Hematopoietic multipotent progenitor cell treated with erythropoietin and hydrocortisone succinate and interleukin-3 and kit ligand, for 15 days (in vitro differentiated cells): ENCODE measurements at regions not wholly inside any gene's neighbourhood (a gene's known extent, or its start where the extent isn't known, plus 50 kb on each side); places are given as distances from the start of the nearest gene placed in this dataset.

Experiments
- DNase-seq: peaks from one replicate; pipeline ENCODE4 v3.0.0-alpha.2; 2015; ENCODE audit warnings: low spot score

DNA sequence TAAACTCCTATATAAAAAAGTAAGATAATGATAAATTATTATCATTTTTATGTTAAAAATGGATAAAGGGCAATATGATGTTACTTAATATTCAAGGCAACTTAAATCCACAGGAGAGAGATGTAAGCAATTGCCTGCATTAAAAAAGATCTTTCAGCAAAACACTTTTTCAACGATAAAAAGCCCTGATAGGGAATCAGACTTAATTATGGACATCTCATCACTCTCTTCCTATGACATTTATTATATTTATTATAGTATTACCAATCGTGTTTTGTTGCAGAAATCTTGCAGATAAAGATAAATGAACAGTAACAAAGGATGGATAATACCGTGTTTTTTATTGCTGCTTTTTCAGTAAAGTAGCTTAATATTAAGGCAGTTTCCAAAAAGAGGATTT lies 178.5 kb downstream of the SH2D1A start:
- DNase-seq = no peak

DNA sequence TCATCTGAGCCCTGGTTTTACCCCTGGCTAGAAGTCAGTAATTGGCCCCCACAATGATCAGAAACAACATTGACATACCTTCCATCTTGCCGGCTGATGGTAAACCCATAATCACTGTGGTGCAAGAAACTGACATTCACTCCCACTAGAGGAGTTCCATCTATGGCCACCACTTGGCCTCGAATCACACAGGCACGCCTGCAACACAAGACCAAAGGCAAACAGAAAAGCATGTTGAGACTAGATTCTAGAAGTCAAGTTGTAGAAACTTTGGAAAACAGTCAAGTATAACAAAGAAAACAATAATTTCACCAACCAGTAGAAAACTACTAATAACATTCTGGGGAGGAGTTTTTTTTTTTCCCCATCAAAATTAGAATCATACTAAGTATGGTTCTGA lies 183.4 kb downstream of the SH2D1A start:
- no peak for DNase-seq

DNA sequence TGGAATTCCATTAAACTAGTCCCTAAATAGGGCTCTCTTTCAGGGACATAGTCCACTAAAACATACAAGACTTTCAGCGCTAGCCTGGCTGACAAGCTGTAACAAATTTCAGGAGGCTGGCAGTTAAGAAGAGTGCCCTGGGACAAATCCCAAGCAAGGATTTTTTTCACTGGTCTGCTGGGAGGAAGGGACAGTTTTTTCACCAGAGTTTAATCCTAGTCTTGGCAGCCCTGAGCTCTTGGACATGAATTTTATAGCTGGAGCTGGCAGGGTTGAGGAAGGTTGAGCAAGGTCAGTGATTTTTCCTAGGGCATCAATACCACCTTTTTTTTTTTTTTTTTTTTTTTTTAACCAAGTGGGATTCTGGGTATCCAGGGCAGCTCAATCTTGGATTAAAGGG lies 184.4 kb downstream of the SH2D1A start:
- no peak for DNase-seq

DNA sequence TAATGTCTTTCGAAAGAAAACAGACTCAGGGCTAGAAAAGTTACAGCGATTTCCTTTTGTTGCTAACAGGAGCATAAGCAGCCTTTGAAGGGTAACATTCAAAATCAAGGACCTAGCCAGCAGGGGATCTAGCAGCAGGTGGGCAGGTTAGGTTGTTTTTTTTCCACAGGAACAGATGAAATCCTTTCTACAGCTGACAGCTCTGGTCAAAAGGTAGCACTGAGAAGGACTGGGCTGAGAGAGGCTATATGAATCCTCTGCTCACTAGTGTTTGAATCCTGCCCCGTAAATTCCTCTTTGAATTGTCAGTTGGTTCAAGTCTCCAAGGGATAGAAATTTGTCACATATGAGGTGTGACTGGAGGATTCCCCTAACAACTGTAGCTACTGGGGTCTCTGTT lies 188.2 kb downstream of the SH2D1A start:
- DNase-seq = no peak

DNA sequence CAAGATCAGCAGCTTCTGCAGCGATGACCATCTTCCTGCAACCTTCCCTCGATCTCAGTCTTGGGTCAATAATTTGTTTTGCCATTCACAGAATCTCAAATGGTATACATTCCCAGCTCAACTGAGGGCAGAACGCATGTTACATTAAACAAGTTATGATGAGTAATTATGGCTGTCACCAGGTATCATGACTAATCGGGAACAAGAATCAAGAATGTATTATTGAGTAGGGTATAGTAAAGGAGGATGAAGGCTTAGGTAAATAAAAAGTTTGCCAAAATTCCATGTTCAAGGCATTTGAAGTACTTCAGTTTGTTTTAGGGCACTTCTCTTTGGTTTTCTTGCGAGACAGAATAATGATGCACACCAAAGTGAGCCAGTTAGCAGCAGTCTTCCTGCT lies 194.1 kb downstream of the SH2D1A start:
- no peak for DNase-seq

DNA sequence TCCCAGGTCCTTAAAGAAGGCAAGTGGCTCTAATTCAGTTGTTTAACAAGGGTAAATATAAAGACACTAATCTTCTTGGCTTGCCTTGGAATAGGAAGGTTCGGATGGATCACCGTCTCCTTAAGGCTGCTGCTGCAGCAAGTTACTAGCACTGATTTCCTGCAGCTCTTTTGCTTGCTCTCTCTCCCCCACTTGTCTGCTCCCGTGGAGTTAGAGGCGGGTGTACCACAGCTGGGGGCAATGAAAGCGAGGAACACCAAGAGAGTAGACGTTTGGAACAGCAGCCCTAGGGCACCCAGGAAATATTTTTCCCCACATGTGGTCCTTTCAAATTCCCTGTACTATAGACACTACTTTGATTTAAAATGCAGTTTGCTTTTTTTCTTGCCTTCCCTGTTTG lies 202.2 kb downstream of the SH2D1A start:
- DNase-seq = no peak

DNA sequence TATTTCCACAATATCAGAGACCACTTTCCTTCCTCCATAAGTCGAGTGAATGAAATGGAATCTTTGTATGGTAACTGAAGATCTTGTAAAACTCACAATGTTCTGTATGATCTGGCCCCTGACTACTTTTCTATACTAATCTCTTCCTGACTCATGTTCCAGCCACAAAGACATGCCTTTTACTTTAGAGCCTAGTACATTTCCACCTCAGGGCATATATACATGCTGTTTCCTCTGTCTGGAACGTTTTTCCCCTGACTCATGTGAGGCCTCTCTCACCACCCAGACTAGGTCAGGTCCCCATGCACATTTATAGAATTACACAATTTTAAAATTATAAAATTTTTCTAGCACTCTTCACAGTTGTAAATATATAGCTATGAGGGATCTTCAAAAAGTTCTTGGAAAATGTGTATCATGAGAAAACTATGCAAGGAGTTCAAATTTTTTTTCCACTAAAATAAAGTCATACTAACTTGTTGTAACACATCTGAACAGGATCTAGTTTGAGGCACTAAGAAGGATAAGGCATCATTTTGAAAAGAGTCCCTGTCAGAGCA lies 208.8 kb downstream of the SH2D1A start:
- no peak for DNase-seq

DNA sequence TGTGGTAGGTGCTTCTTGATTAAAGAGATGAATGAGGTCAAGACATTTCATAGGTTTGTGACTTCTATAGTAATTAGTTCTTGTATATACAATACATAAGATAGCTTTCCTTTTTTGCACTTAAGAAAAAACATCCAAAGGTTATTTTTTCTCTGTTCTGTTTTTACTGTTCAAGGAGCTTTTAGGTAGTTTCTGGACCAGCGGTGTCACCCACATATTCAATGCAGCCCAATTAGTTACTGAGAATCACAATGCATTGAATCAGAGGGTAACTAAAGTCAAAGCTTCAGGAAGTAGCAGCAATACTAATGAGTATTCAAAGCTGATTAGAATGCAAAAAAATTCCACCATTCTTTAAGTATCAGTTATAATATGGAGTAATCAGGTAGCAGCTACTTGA lies 211.6 kb downstream of the SH2D1A start:
- no peak for DNase-seq

DNA sequence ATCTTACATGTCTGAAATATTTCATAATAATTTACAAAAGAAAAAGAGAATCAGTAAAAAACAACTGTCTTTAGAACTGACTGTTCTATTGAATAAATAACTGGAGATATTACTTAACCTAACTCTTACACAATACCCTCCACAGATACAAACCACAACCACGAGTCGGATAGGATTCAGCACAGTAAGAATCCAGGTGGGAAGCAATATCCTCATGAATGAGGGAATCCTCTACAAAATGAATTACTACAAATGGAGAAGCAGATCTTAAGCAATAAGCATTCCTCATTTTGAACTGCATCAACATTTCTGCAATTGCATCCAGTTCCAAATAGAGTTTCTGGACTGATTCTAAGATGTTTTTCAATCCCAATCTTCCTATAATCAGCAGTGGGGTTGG lies 227.1 kb downstream of the SH2D1A start:
- DNase-seq = no peak

DNA sequence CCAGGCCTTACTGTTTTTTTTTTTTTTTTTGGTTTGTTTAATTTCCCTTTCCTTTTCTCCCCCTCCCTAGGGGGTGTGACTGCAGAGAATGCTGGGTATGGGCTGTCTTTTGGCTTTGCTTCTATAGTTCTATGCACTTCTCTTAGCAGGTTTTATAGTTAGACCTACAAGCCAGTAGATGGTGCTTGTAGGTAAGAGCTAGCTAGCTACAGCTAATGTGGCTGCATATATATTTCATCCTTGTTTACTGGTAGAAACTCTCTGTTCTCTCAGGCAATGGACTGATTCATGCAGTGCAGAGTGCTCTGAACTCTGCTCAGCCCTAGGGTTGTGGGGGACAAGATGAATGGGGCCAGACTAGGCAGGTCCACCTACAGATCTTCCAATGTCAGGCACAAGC lies 246.4 kb downstream of the SH2D1A start:
- no peak for DNase-seq

DNA sequence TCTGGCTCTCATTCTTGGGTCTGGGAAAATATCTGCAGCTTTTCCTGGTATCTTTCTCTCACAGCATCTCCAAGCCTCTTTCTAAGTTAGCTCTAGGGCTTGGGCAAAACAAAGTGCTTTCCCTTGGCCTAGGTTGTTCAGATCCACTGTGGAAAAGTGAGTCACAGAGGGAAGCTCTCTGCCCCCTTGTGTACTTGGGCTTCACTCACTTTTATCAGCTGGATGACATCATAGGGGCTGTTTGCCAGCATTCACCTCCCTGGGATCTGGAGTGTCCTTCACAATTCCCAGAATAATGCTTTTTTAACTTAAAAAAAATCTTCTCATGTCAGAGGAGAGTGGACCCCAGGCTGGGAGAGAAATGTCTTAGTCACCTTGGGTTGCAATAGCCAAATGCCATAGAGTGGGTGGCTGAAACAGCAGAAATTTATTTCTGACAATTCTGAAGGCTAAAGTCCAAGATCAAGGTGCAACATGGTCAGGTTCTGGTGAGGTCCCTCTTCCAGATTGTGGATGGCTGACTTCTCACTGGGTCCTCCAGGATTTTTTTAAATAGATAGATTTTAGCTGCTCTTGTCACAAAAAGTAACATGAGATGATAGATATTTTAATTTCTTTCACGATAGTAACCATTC lies 247.8 kb downstream of the SH2D1A start:
- no peak for DNase-seq

DNA sequence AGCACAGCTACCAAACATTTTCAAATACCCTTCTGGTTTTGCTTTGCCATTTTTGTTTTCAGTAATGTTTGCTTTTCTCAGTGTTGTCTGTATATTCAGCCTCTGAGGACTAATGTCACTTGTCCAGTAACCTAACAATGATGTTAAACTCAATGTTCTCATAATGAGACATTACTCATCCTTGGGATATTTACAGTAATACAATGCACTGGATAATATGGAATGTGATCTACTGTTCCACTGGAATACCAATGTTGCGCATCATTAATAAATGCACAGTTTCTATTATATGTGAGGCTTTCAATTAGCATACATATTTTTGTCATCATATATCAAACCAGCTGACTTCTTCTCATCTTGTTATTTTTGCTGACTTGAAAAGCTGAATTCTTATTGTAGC lies 259.1 kb downstream of the SH2D1A start:
- DNase-seq = no peak

DNA sequence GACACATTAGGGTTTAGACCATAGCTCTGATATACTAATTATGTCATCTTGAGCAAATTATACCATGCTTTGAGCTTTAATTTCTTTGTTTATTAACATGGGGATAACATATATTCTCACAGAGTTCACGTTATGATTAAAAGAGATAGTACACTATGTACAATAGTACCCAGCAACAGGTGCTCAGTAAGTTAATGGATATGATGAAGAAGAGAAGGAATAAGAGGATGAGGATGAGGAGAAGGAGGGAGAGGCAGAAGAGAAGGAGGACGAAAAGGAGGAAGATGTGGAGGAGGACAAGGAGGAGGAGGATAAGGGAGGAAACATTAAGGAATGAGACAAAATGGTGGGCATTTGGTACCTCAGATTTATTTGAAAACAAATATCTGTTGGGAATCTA lies 260.4 kb downstream of the SH2D1A start:
- no peak for DNase-seq

DNA sequence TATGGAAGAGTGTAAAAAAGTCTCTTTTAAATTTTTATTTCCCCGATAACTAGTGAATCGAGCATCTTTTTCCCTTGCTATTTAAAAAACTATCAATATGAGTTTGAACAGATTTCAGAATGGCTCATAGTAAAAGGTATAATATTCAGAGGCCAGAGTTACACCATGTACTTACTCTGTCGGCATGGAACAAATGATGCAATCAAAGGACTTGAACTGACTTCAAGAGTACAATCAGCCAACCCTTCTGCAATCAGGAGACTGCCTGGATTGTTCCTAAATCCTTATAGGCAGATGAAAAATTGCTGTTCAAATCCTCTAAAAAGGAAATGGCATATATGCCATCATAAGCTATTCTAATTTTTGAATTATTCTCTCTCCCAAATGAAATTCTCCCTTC lies 273.3 kb downstream of the SH2D1A start:
- no peak for DNase-seq

DNA sequence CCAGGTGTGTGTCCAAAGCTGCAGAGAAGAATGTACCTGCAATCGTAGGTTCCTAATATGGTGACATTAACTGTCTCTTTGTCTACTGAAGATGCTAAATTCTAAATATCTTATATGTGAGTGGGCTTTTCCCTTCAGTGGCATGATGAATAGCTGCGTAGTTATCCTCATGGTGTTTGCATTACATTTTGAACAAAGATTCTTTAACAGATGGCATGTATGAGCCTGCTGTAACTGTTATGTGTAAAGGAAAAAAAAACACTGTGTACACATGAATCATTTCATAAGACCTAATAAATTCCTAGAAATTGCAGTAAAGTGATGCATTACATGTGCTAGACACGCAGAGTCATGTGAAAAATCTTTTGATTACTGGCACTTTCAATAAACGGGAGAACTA lies 288.0 kb downstream of the SH2D1A start:
- no peak for DNase-seq

DNA sequence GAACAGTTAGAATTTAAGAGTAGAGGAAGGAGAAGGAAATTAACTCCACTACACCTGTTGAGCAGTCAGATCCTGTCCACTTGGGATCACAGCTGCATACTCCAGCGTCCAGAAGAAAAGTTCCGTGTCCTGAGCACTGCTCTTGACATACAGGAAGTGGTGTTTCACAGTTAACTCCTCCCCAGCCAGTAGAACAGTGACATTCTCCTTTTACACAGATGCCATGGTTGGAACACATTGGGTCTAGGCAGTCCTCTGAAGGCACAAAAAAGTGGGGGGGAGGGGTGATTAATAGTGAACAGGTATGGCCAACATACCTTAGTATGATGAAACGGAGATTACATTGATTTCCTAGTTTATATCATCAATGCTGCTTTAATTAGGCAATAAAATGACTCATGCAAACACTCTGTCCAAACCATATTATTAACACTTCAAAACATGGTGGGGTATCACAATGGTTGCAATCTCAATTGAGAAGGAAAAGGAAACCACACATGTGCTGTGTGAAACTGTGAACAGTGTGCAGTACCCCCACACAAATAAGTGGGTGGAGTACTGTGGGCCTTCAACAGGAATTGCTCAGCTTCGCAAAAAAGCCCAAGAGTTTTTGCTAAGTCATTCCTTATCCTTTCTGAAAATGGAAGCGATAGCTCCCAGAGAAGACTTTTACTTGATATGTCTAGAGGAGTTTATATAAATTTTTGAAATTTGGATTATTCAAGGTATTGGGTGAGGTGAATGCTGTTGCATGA lies 295.6 kb downstream of the SH2D1A start:
- DNase-seq = no peak

DNA sequence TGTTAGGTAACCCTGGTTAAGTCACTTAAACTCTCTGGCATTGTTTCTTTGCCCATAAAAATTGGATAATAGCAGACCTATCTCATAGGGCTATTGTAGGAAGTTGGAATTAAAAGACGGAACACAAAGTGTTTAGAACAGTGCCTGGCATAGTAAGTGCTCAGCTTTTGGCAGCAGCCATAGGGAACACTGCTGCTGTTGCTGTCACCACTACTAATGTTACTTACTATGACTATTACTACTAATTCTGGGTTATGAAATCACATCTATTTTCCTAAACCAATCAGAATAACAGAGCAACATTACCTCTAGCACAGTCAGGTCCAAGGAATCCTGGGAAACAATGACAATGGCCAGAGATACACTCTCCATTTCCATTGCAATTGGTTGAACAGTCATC lies 300.0 kb downstream of the SH2D1A start:
- DNase-seq = no peak

DNA sequence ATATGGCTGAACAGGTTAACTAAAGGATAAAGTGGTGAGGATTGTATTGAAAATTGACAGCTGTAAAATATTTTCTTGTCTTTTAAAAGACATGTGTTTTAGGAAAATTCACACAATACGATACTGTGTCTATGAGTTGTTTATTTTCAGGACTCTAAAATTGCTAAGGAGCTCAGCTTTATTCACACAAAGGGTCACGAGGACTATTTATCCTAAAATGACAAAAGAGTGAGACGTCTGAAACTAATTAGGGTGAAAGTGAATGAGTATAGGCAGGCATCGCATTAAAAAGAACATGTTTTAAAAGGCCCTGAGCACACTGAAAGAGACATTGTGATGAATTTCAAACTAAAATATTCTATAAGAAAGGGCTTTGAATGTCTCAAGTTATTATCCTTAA lies 304.7 kb downstream of the SH2D1A start:
- DNase-seq = no peak

DNA sequence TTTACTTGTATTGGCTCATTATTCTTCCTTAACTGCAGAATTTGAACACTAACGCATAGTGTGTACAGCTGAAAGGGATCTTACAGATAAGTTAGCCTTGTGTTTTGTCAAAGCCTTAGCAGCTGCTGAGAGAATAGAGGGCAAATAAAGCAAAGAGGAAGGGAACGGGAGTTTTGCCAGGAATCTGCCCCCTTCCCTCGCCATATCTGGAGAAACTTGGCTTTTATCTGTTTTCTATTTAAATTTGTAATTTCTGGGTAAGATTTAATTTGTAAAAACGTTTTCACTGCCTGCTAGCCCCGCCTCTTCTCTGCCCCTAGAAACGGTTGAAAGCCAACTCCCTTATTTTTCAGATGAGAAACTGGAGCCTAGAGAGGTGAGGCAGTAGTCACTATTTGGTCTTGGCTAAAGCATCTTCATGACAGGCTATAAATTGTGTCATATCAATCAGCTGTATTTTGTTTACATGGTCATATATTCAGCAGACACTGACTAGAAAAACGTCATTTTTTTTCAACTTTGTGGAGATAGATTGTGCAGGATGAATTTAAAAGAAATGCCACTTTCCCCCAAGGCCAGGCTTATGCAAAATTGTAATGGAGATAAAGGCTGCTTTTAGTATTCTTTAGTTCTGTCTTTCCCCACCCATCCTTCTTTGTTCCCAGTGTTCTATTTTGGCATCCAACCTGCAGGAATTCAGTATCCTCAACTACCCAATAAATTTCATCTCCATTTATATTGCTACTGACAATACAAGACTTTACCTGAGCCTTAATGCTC lies 319.4 kb downstream of the SH2D1A start:
- no peak for DNase-seq

DNA sequence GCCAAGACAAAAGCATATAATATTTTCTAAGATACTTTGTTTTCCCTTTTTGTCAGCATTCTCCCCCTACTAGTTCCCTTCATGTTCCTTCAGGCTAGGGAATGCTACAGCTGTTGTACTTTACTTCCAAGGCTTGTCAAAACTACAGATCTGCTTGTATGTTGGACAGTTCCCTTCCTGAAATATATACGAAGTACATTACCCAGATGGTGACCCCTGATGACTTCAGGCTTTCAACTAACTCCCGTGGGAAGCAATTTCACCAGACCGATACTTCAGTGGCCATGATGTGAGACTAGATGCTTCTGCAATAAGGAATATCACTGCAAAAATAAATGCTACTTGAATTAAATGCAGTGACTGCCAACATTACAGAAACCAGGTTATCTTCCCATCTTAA lies 332.8 kb downstream of the SH2D1A start:
- no peak for DNase-seq

DNA sequence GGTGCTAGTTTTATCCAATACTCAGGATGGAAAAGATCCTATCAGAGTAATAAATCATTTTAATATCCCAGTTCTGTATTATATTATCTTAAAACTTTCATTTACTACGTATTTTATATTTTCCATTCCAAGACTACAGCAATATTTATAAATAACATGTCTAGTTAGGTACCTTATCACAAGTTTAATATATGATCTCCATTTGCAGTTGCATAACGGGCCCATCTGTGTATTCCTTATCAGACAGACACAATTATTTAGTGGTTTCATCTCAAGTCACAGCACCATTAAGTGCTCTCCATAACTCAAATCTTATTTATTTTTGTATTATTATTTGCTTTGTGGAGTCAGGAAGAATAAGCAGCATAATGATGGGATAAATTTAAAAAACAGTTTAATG lies 333.9 kb downstream of the SH2D1A start:
- no peak for DNase-seq

DNA sequence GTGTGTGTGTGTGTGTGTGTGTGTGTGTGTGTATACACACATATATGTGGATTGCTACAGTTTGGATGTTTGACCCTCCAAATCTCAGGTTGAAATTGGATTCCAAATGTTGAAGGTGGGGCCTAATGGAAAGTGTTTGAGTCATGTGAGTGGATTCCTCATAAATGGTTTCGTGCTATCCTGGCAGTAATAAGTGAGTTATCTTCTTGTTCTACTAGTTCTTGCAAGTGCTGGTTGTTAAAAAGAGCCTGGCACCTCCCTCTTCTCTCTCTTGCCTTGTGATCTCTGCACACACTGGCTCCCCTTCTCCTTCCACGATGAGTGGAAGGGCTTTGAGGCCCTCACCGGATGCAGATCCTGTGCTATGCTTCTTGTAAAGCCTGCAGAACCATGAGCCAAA lies 344.1 kb downstream of the SH2D1A start:
- DNase-seq = no peak

DNA sequence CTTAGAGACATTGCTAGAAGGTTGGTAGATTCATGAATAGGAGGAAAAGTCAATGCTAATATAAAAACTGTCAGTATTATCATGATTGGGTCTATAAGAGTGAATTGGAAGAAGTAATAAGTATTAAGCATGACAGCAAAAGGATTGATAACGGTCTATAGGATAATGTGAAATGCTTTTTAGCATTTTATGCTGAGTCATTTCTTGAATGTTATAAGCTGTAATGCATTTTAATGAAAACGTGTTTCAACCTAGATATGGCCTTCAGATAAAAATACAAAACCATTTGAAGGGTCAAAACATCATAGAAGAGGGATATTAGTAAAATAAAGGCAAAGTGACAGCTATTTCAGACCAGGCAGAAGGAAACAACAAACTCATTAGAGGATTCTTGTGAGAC lies 353.5 kb downstream of the SH2D1A start:
- no peak for DNase-seq
